Esophagus muscularis mucosa (tissue), 4 donors: ENCODE measurements at regions not wholly inside any gene's neighbourhood (a gene's known extent, or its start where the extent isn't known, plus 50 kb on each side); places are given as distances from the start of the nearest gene placed in this dataset.
"Not testable (repeated sequence)": the region's sequence is repeated elsewhere in the genome, so short reads cannot be mapped to it uniquely, and the experiment has no call there.

Experiments used
- CTCF ChIP-seq, 3 experiments: fragments of 200-600 bp in 2 of 3; fragments of 450-650 bp in 1 of 3; sonication (generic) in 2 of 3; IDR thresholded peaks; one replicate each; pipeline ENCODE4 v1.5.1; 2017 to 2019; ENCODE audit warnings: antibody characterized with exemption in 3 of 3, mild to moderate bottlenecking in 2 of 3, moderate library complexity in 1 of 3
- EP300 ChIP-seq: sonication (generic); formaldehyde crosslinking; IDR thresholded peaks from one replicate; pipeline ENCODE4 v1.6.1; 2017; ENCODE audit warnings: antibody characterized with exemption
- POLR2A ChIP-seq: fragments of 450-650 bp; IDR thresholded peaks from one replicate; pipeline ENCODE4 v1.6.1; 2017; ENCODE audit warnings: antibody characterized with exemption, moderate library complexity, mild to moderate bottlenecking, low read depth
- POLR2AphosphoS5 ChIP-seq, 2 donors: sonication (generic); formaldehyde crosslinking; IDR thresholded peaks; one replicate each; pipeline ENCODE4 v1.6.1; 2017; ENCODE audit warnings: antibody characterized with exemption in 2 of 2

- TF ChIP-seq POLR2A; CTCF (IDR thresholded peaks at IDR 0.05); POLR2AphosphoS5 (IDR thresholded peaks at IDR 0.05); EP300: not testable (repeated sequence)
Observed at GRCh38 chr2:55793602-55794001, 100.0 kb upstream of the PNPT1 start.
